Rectal smooth muscle tissue (tissue), 1 donor: ENCODE measurements at regions not wholly inside any gene's neighbourhood (a gene's known extent, or its start where the extent isn't known, plus 50 kb on each side); places are given as distances from the start of the nearest gene placed in this dataset.

Source experiments
- H3K27ac ChIP-seq: one replicate; pipeline ENCODE4 v1.7.0; 2013; ENCODE audit warnings: low read depth, low read length, inconsistent platforms
- H3K27me3 ChIP-seq: one replicate; pipeline ENCODE4 v1.7.0; 2013; ENCODE audit warnings: low read length; ENCODE audit not compliant: control insufficient read depth, insufficient read depth
- H3K36me3 ChIP-seq: one replicate; pipeline ENCODE4 v1.7.0; 2013; ENCODE audit warnings: low read length; ENCODE audit not compliant: control insufficient read depth, insufficient read depth
- H3K4me1 ChIP-seq: one replicate; pipeline ENCODE4 v1.7.0; 2013; ENCODE audit warnings: low read length; ENCODE audit not compliant: control insufficient read depth, insufficient read depth
- H3K4me3 ChIP-seq: one replicate; pipeline ENCODE4 v1.7.0; 2013; ENCODE audit warnings: low read length
- H3K9ac ChIP-seq: one replicate; pipeline ENCODE4 v1.7.0; 2013; ENCODE audit warnings: low read length

DNA sequence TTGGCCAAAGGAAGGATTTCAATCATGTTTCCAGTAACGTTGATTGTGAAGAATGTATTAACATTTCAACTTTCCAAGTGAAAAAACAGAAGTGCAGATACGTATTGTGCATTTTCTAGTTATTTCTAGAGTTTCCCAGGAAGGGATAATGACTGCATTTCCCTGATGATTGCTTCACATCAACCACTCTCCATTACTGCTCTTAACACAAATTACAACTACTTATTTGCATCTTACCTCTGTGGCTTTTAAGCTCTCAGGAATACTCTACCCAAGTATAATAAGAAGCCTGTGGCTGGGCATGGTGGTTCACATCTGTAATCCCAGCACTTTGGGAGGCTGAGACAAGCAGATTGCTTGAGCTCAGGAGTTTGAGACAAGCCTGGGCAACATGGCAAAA is 582.5 kb downstream of the ZNF385D start:
- Histone ChIP-seq H3K4me3 (no peak overlapping the region), H3K9ac (no peak overlapping the region), H3K27me3 (no peaks in the 10 kb centered on the region), H3K4me1 (no peaks in the 10 kb centered on the region), H3K27ac (no peak overlapping the region), H3K36me3 (no peaks in the 10 kb centered on the region)

DNA sequence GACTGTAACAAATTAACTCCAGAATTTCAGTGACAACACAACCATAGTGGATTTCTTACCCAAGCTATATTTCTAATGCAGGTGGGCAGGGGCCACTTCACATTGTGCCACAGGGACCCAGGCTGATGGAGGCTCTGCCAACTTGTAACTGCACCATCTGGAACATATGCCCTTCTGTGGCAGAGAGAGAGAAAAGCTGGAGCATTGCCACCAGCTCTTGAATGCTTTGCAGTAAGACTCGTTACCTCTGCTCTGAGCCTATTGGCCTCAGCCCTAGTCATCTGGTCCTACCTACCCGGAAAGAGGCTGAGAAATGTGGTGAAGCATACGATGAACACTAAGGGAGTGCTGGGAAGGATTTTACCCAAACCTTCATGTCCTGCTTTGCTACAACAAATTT is 587.1 kb downstream of the ZNF385D start:
- no peaks in the 10 kb centered on the region for H3K36me3 ChIP-seq
- H3K27ac ChIP-seq, result no peak overlapping the region
- no peak overlapping the region for H3K9ac ChIP-seq
- H3K4me3 ChIP-seq, result no peak overlapping the region
- no peaks in the 10 kb centered on the region for H3K4me1 ChIP-seq
- no peaks in the 10 kb centered on the region for H3K27me3 ChIP-seq

DNA sequence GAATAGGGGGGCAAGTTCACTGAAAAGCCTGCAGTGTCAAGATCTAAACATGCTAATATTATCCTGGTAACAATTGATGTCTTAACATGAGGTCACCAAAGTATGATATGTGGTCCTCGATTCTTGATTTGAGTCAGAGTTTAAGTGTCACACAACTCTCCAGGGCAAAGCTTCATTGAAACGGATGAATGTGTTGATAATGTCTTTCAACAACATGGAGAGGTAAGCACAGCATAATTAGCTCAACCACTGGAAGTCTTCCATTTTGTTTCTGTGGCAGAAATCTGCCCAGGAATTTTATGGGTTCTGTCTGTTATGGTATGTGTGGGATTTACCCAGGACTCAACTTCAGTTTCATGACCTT is 591.5 kb downstream of the ZNF385D start:
- H3K36me3 ChIP-seq, result no peaks in the 10 kb centered on the region
- no peaks in the 10 kb centered on the region for H3K4me1 ChIP-seq
- H3K4me3 ChIP-seq, result no peak overlapping the region
- H3K9ac ChIP-seq, result no peak overlapping the region
- no peak overlapping the region for H3K27ac ChIP-seq
- no peaks in the 10 kb centered on the region for H3K27me3 ChIP-seq

DNA sequence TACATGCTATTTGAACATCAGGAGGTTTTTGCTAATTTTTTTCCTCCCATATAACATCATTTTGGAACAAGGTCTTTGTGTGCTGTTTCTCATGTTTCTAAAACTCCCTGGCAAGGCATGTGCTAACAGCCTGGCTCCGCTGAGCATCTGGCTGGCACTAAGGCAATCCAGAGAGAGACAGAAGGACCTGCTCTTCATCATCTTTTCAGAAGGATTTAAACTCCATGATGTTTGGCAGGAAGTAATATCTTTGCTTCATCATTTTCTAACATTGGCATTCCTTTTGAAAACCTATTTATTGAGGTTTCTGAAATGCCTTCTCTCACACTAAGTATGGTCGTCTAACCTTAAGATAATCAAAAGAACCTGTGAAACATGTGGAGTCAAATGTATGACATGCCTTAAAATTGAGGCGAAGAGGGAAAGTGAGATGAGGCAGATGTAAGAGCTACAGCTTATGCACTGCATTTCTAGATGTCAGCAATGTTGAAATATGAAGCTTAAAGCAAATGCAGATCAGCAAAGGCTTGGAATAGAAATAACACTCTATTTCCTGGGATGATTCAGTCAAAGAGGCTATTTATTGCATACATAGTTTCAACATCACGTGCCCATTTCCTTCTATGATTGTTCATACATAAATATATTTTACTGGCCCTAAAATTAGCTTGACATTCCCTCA is 592.0 kb downstream of the ZNF385D start:
- H3K27ac ChIP-seq, result no peak overlapping the region

DNA sequence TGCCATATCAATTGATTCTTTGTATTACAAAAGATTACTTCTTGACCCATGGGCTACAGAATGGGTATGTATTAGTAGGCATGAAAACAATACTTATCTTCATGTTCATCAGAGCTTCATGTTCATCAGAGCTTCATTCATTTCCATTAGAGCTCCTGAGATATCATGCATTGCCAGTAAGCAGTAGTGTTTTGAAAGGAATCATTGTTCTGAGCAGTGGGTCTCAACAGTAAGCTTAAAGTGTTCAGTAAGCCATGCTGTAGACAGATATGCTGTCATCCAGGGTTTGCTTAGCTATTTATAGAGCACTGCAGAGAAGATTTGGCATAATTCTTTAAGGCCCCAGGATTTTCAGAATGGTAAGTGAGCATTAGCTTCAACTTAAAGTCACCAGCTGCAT is 596.1 kb downstream of the ZNF385D start:
- Histone ChIP-seq H3K4me3 (no peak overlapping the region), H3K27ac (no peak overlapping the region), H3K9ac (no peak overlapping the region), H3K27me3 (no peaks in the 10 kb centered on the region), H3K4me1 (no peaks in the 10 kb centered on the region), H3K36me3 (no peaks in the 10 kb centered on the region)

More for the DNA sequence above, 592.0 kb downstream of the ZNF385D start:
- no peak overlapping the region for H3K9ac ChIP-seq
- H3K4me1 ChIP-seq, result no peaks in the 10 kb centered on the region
- H3K4me3 ChIP-seq, result no peak overlapping the region
- H3K36me3 ChIP-seq, result no peaks in the 10 kb centered on the region
- no peaks in the 10 kb centered on the region for H3K27me3 ChIP-seq

DNA sequence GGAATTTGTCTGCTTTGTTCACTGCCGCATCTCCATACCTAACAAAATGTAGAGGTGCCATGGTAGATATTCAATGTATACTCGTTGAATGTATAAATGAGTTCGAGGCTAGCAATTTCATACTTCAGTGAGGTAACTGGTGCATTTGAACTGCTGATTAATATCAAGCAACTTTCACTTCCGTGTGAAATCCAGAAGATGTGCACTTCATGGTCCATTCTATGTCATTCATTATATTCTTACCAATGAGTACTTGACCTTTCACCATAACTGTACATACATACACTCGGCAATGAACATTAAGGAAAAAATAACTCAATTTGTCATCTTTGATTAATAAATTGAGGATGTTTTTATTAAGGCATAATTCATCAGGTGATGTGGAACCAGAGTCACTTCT is 598.5 kb downstream of the ZNF385D start:
- no peak overlapping the region for H3K4me3 ChIP-seq
- no peaks in the 10 kb centered on the region for H3K27me3 ChIP-seq
- H3K9ac ChIP-seq, result no peak overlapping the region
- no peaks in the 10 kb centered on the region for H3K4me1 ChIP-seq
- no peak overlapping the region for H3K27ac ChIP-seq
- H3K36me3 ChIP-seq, result no peaks in the 10 kb centered on the region

DNA sequence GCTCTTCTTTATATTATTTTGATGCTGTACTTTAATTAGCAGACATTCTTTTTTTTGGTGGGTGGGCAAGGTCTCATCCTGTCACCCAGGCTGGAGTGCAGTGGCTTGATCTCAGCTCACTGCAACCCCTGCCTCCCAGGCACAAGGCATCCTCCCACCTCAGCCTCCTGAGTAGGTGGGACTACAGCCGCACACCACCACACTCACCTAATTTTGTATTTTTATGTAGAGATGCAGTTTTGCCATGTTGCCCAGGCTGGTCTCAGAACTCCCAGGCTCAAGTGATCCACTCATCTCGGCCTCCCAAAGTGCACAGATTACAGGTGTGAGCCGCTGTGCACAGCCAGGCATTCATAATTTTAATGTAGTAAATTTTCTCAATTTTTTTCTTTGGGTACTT is 608.1 kb downstream of the ZNF385D start:
- Histone ChIP-seq H3K36me3 (no peaks in the 10 kb centered on the region), H3K4me1 (no peaks in the 10 kb centered on the region), H3K27ac (no peak overlapping the region), H3K27me3 (no peaks in the 10 kb centered on the region), H3K4me3 (no peak overlapping the region), H3K9ac (no peak overlapping the region)

DNA sequence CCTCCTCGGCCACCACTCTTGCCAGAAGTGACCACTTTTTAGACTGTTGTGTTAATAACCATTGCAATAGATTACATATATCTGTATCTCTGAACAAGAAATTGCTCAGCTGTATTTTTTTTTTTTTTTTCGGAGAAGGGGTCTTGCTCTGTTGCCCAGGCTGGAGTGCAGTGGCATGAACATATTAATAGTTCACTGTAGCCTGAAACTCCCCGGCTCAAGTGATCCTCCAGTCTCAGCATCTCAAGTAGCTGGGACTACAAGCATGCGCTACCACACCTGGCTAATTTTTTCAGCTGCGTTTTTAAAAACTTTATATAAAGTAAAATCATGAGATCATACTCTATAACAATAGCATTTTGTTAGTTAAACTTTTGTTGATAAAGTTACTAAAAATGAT is 609.0 kb downstream of the ZNF385D start:
- Histone ChIP-seq H3K27me3 (no peaks in the 10 kb centered on the region), H3K4me3 (no peak overlapping the region), H3K27ac (no peak overlapping the region), H3K4me1 (no peaks in the 10 kb centered on the region), H3K9ac (no peak overlapping the region), H3K36me3 (no peaks in the 10 kb centered on the region)

DNA sequence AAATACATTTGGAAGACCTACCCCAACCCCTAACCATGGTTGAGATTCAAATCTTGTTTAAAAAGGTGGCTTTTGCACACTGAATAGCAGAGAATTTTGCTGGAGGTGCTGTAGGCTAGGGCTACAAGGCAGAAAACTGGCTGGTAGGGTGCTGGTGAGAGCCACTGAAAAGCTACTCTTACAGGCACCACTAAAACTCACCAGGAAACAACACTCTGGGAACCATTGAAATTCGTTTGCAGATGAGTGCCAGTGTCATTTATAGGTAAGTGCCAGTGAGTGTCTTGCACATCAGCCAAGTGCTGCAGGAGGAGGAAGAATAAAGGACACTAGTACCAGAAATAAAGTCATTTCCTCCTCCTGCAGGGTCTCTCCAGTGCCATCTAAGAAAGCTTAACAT is 610.2 kb downstream of the ZNF385D start:
- Histone ChIP-seq H3K9ac (no peak overlapping the region), H3K27me3 (no peaks in the 10 kb centered on the region), H3K4me3 (no peak overlapping the region), H3K4me1 (no peaks in the 10 kb centered on the region), H3K36me3 (no peaks in the 10 kb centered on the region), H3K27ac (no peak overlapping the region)

DNA sequence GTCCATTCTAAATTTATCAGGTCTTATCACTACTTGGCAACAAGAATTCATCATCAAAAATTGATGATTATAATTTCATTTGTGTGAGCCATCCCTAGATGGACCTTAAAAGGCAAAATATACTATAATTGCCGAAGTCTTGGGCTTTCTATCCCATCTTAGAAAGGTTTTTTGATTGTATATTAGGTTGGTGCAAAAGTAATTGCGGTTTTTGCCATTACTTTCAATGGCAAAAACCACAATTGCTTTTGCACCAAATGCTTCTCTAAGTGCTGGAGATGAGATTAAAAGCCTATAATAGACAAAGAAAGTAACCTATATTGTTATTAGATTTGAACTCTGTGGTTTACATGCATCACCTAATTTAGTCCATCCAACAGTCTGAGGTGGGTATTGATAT is 612.9 kb downstream of the ZNF385D start:
- no peak overlapping the region for H3K27ac ChIP-seq
- no peaks in the 10 kb centered on the region for H3K27me3 ChIP-seq
- H3K4me1 ChIP-seq, result no peaks in the 10 kb centered on the region
- no peak overlapping the region for H3K4me3 ChIP-seq
- no peak overlapping the region for H3K9ac ChIP-seq
- no peaks in the 10 kb centered on the region for H3K36me3 ChIP-seq

DNA sequence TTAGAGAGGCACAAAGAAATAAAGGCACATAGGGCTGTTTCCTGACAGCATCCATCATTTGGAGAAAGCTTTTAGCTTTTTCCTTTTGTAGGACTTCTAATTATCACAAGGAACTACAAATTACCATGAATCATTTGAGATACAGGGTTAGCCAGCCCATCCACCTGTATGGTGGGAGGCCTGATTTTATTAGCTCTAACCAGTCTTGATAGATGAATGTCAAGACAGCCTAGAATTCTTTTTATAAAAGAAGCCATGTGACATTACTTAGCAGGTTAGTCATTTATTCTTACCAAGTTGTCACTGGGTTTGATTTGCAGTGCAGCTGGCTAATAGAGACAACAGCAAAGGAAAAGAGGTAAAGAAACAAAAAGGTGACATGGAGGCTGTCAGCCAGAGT is 618.1 kb downstream of the ZNF385D start:
- no peaks in the 10 kb centered on the region for H3K4me1 ChIP-seq
- H3K27me3 ChIP-seq, result no peaks in the 10 kb centered on the region
- no peak overlapping the region for H3K4me3 ChIP-seq
- H3K36me3 ChIP-seq, result no peaks in the 10 kb centered on the region
- no peak overlapping the region for H3K27ac ChIP-seq
- no peak overlapping the region for H3K9ac ChIP-seq

DNA sequence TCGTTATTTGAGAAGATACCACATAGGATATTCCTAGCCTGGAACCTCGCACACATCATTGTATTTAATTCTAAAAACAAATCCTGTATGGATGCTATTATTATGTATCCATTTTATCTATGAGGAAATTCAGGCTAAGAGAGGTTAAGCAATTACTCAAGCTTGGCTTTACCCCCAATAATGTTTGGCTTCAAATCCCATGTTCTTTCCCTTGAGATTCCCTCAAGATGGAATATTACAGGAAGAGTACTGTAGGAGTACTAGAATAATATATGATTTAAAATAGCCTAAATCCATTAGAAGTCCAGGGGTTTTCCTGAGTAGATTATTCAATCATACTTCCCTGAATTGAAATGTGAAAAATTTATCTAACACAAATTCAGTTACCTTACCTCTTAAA is 630.2 kb downstream of the ZNF385D start:
- Histone ChIP-seq H3K9ac (no peak overlapping the region), H3K36me3 (no peaks in the 10 kb centered on the region), H3K27ac (no peak overlapping the region), H3K27me3 (no peaks in the 10 kb centered on the region), H3K4me3 (no peak overlapping the region), H3K4me1 (no peaks in the 10 kb centered on the region)

DNA sequence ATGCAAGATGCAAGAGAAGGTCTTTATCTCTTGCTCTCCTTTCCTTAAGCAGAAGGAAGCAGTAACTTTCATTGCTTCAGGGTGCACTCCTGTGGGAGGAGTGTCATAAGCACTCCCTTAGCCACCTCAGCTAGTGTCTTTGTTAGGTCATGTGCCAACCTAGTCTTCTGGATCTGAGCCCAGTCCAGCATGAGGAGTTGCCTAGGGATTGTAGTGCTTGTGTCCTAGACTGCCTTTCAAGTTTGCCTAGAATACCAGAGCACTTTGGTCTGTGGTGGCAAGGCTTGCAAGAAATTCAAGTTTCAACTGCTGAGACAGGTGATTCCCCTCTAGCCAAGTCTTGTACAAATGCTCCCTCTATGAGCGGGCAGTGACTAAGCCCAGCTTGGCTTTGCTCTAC is 633.6 kb downstream of the ZNF385D start:
- Histone ChIP-seq H3K4me1 (no peaks in the 10 kb centered on the region), H3K27ac (no peak overlapping the region), H3K36me3 (no peaks in the 10 kb centered on the region), H3K4me3 (no peak overlapping the region), H3K27me3 (no peaks in the 10 kb centered on the region), H3K9ac (no peak overlapping the region)
